Ishikawa (cell line): ENCODE measurements at regions not wholly inside any gene's neighbourhood (a gene's known extent, or its start where the extent isn't known, plus 50 kb on each side); places are given as distances from the start of the nearest gene placed in this dataset.

Source experiments
- CEBPB ChIP-seq: IDR thresholded peaks from 2 replicates; pipeline ENCODE4 v1.6.1; 2012
- EGR1 ChIP-seq: IDR thresholded peaks from 2 replicates; pipeline ENCODE4 v1.6.1; 2012
- EP300 ChIP-seq: IDR thresholded peaks from 2 replicates; pipeline ENCODE4 v1.6.1; 2012; ENCODE audit warnings: borderline replicate concordance
- NFIC ChIP-seq: IDR thresholded peaks from 2 replicates; pipeline ENCODE4 v1.6.1; 2012
- RAD21 ChIP-seq: IDR thresholded peaks from 2 replicates; pipeline ENCODE4 v1.6.1; 2012; ENCODE audit warnings: low read depth
- TEAD4 ChIP-seq: IDR thresholded peaks from 2 replicates; pipeline ENCODE4 v1.6.1; 2012
- TF ChIP-seq, protein P1 (sequence below): IDR thresholded peaks from 2 replicates; pipeline ENCODE4 v1.6.1; 2012

GRCh38 chr22:27468712-27469111 is 332.8 kb downstream of the MN1 start:
- TF ChIP-seq CEBPB (no peak), EGR1 (no peak), RAD21 (no peak), NFIC (no peak), EP300 (no peak), TEAD4 (no peak)
- TF ChIP-seq, protein P1, sequence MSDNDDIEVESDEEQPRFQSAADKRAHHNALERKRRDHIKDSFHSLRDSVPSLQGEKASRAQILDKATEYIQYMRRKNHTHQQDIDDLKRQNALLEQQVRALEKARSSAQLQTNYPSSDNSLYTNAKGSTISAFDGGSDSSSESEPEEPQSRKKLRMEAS: no peak
